Heart left ventricle (tissue), 13 donors: ENCODE measurements at regions not wholly inside any gene's neighbourhood (a gene's known extent, or its start where the extent isn't known, plus 50 kb on each side); places are given as distances from the start of the nearest gene placed in this dataset.

ENCODE experiments used
- CTCF ChIP-seq, 12 donors: fragments of 200-600 bp; sonication (generic) in 4 of 12; IDR thresholded peaks; one replicate each; pipeline versions ENCODE4 v1.5.0 to v1.8.0; 2018 to 2022; ENCODE audit warnings: antibody characterized with exemption in 12 of 12, mild to moderate bottlenecking in 5 of 12
- POLR2A ChIP-seq, 2 donors: fragments of 450-650 bp; IDR thresholded peaks; one replicate each; pipeline ENCODE4 v1.6.1; 2017; ENCODE audit warnings: antibody characterized with exemption in 2 of 2, mild to moderate bottlenecking in 2 of 2, moderate library complexity in 2 of 2
- donor health status: ischemic (EF 13 %, LVEDD 7.1; RV severe dilation, severe dysfunction).
- donor health status: DM: no; HTN: yes; CAD: no.
- donor health status: DM: no; HTN: no; CAD: no.
- donor health status: ischemic (EF 25% LVEDD 6.9; RV normal size, moderate dysfunction).
- donor health status: ischemic (EF 25% LVEDD 5.7; RV mildly dilated, moderate dysfunction).
- donor health status: ischemic (EF 35%, LVEDD 5.7; RV mildly dilated, moderate dysfunction).
- donor health status: nonischemic (EF 11% LVEDD 7.7; RV severe dilation, severe dysfunction).
- donor health status: DM: yes; HTN: yes; CAD: no.
- donor health status: PGD.
- donor health status: ischemic (EF 29% LVEDD 5.4; RV normal size, mild dysfunction).
- donor health status: nonischemic (EF 23%, LVEDD 6.1; RV moderate dilation, normal function).

GRCh38 chr2:198711484-198711883 is 746.3 kb downstream of the SATB2 start:
- TF ChIP-seq CTCF (IDR thresholded peaks at IDR 0.05) (no peak), POLR2A (IDR thresholded peaks at IDR 0.05) (no peak)
